GM18498 (cell line): ENCODE measurements at regions not wholly inside any gene's neighbourhood (a gene's known extent, or its start where the extent isn't known, plus 50 kb on each side); places are given as distances from the start of the nearest gene placed in this dataset.
"Not testable (repeated sequence)": the region's sequence is repeated elsewhere in the genome, so short reads cannot be mapped to it uniquely, and the experiment has no call there.

Experiments
- ATAC-seq: cut with Tn5 transposase; IDR thresholded peaks from one replicate; pipeline ENCODE4 v1.9.1; 2021; ENCODE audit warnings: mild to moderate bottlenecking, moderate library complexity; ENCODE audit not compliant: unreplicated experiment

DNA sequence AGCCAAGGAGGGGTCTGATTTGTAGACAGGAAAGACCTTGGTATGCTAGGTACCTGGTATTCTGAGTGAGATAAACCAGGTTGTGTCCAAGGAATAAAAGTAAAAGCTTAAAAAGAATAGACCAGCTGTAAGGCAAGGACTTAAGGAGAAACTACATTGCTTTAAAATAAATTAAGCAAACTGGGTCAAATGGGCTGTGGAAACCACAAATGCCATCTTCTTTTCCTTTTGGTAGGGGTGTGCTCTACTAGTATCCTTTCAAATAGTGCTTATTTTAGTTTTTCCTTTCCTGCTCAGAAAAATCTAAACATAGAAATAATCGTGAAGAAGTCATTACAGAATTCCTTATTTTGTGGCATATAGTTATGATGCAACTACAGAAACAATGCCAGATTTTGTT is 138.6 kb upstream of the KLF12 start:
- ATAC-seq = no peak

DNA sequence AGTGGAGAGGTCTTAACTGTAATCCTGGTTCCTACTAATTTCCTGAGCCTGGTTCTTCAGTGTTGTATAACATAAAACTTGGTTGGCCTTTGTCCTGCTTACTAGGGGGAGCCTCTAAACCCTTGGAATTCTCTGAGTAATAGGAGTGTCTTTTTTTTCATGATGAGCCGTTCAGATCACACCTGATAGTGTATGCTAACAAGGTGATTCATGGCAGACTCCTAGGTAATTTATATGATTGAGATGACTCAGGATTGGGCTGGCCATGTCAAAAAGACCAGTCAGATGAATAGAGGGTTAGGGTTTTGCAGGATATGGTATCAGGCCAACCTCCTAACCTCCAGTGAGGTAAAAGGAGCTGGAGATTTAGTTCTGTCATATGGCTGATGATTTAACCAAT is 135.8 kb upstream of the KLF12 start:
- no peak for ATAC-seq

DNA sequence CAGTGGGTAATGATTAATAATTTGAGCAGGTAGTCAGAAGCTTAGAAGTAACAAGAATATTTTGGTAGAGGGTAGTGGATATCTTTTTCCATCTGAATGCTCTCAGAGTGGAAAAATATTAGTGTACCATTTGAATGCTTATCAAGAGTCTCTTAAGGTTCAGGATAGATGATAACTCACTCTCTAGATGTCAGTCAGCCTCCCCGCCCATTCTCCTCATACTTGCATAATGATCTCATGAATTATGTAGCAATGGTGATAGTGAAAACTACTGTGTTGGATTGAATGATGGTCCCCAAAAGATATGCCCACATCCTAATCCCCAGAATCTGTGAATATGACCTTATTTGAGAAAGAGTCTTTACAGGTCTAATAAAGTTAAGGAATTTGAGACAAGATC is 132.7 kb upstream of the KLF12 start:
- no peak for ATAC-seq

DNA sequence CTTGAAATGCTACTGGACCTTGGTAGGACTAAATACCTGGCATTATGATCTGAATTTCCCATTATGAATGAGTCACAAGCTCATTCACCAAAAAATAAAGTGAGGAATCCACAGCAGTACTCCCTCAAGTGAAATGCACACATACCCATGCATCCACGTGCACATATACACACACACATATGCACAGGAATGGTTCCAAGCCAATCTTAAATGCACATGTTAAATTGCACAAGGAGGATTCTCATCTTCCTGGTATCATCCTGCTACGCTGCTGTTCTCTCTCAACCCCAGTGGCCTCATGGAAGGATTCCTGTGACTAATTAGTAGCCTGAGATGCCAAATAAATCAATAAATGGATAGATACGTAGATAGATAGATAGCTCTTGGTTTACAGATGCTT is 132.1 kb upstream of the KLF12 start:
- no peak for ATAC-seq

- ATAC-seq = no peak
These were observed 130.1 kb upstream of the KLF12 start for GRCh38 chr13:74264333-74264732.

- ATAC-seq = not testable (repeated sequence)
These were observed 126.2 kb upstream of the KLF12 start for GRCh38 chr13:74260420-74260819.

- ATAC-seq = no peak
These were observed 125.4 kb upstream of the KLF12 start for GRCh38 chr13:74259641-74260040.

DNA sequence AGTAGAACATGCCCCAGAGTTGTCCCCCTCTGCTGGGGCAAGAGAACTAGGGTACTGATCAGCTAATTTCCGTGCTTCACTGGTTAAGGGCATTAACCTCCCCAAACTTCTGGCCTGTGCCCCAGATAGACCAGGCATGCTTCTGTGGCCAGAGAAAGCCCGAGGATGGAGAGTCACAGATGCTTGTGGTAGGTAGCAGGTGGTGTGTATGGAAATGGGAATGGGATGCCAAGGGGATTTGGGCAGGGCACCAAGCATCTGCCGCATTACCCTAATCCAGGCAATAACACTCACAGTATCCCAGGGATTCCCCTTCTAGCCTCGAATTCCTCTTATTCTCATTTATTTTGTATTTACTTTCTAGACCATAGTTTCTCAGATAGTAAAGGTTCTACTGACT is 124.8 kb upstream of the KLF12 start:
- ATAC-seq = no peak

GRCh38 chr13:74256969-74257368 is 122.8 kb upstream of the KLF12 start:
- no peak for ATAC-seq

GRCh38 chr13:74253161-74253560 is 119.0 kb upstream of the KLF12 start:
- ATAC-seq = no peak

DNA sequence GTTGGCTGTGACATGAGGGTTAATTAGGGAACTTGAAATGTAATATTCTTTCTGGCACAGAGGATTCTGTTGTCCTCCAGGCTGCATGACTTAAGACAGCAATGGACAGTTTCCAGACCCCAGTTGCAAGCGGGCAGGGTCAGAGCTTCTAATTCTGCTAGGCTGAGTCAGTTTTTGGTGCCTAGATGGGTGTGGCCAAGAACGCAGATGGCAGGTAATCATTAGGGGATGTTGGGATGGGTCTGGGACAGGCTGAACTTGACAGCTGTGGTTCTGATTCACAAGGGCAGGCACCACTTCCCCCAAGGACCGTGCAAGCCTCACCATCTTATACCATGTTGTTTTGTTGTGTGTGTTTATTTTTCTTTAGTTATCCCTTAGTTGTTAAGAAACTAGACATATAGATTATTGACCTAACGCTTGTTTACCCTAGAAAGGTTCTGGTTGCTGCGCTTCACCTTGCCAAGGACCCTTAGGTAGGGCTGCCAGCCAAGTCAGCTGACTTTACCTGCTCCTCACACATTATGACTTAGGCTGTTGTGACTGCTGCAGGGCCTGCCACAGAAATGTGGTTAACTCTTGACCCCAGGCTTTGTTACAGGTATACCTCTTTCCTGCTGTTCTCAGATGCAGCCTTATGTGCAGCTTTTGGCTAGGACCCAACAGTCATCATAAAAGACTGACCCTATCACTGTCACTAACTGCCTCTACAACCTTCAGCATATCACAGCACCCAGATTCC is 117.7 kb upstream of the KLF12 start:
- ATAC-seq = no peak

DNA sequence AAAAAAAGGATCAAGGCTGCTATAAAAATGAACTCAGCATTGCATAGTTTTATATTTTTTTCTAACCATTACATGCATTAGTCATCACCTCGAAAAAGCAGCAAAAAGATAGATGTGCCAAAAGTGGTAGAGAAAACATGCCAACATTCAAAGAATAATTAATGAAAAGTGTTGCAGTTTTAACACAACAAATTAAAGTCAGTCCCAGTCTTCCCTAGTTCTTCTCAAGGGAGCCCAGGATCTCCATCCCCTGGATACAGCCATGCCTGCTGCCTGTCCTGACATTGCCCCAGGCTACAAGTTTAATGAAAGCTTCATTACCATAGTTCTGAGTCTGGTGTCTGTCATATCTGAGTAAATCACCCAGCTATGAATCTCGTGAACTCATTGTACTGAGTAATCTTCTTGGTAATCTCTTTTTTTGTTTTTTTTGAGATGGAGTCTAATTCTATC is 116.6 kb upstream of the KLF12 start:
- ATAC-seq = no peak

DNA sequence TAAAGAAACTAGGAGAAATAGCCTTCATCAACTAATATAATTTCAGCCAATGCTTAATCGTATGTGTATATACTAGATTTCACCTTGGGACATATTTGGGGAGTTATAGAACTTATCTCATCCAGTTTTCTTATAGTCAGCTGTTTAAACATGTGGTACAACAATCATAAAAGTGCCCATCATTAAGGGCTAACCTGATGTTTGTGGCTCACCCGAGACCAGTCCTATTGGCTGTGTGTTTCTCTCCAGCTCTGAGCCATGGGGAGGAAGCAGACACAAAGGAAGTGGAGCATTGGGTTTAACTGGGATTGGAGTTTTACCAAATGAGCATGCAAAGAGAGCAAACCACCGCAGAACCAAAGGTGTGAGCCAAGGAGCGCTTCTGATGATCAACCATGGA is 114.3 kb upstream of the KLF12 start:
- ATAC-seq = no peak

- ATAC-seq = no peak
These were observed 112.3 kb upstream of the KLF12 start for GRCh38 chr13:74246487-74246886.

GRCh38 chr13:74243637-74244526 is 109.7 kb upstream of the KLF12 start:
- no peak for ATAC-seq

GRCh38 chr13:74241343-74241742 is 107.1 kb upstream of the KLF12 start:
- ATAC-seq = not testable (repeated sequence)

- ATAC-seq = no peak
These were observed 96.8 kb upstream of the KLF12 start for GRCh38 chr13:74230984-74231501.

GRCh38 chr13:74229242-74229641 is 95.0 kb upstream of the KLF12 start:
- no peak for ATAC-seq

DNA sequence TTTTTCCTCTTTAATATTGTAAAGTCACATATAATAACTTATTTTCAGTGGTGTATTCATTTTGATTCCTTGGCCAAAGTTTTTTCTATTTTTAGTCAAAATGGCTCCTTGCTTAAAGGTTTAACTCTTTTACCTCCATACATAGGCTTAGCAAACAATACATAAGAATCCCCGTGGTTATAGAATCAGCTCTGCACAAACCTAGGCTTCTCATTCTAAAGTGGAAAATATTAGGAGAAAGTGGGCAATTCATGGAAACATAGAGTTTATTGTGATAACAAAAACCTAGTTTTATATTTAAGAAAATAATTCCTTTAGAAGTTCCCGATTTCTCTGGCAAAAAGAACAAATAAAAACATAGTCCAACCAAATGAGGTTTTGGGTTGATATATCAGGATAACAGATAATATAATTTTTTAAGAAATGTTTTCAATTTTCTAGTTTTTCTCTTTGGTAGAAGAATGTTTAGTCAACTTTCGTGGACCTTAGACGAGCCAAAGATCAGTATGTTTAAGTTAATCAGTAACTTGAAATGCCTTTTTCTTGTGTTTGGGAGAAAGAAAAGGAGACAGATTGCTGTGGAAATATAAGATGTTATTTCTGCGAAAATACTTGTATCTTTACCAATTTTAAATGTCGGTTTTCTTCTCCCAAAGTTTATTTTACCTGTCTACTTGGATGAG is 93.4 kb upstream of the KLF12 start:
- ATAC-seq = no peak

DNA sequence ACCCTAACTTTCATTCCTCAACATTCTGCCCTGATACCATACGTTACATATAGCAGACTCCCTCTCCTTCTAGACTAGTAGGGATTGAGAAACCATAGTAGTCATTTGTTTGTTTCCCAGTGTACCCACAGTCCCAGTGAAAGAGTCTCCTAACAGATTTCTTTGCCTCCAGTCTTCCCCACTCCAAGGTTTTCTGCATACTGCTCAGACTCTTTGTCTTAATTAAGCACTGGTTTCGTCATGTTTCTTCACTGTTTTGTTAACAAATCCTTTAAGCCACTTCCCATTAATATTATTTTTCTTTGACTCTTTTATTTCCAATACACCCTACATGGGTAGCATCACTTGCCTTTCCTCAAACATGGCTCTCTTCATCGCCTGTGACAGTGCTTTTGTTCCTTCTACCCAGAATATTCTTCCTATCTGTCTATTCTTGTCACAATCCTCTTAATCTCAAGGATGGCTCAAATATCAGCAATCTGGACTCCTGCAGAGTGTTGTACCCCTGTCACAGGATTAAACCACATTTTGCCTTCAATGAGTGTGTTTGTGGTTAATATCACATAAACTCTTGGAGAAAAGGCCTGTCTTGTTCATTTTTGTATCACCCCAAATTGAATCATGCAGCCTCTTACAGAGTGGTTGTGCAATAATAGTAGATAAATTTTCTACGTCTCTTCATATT is 92.7 kb upstream of the KLF12 start:
- no peak for ATAC-seq

DNA sequence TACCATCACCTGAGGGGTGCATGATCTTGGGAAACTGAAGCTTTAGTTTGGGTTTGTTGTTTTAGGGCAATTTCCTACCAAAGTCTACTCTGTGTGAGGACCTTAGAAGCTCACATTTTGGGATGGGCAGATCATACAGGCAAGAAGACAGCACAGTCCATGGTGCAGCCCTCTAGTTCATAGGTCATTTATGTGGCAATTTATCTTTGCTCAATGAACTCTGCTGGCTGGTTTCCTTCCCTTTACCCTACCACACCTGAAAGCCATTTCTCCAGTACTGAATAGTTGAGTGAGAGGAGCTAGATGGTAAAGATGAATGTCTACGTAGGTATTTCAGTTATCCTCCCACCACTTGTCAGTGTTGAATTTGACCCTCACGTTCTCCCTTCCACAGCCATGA is 87.5 kb upstream of the KLF12 start:
- no peak for ATAC-seq
